NCI-H524 (cell line): ENCODE measurements at regions not wholly inside any gene's neighbourhood (a gene's known extent, or its start where the extent isn't known, plus 50 kb on each side); places are given as distances from the start of the nearest gene placed in this dataset.
"Not testable (repeated sequence)": the region's sequence is repeated elsewhere in the genome, so short reads cannot be mapped to it uniquely, and the experiment has no call there.

Experiments
- DNase-seq, 2 experiments: peaks; one replicate each; lab custom pipeline; 2025; lab: John Stamatoyannopoulos, UW

- DNase-seq: no peak
Measured at GRCh38 chr11:80280737-80281136, 839.9 kb upstream of the TENM4 start.

GRCh38 chr11:80261776-80262175 is 820.9 kb upstream of the TENM4 start:
- DNase-seq: no peak

- not testable (repeated sequence) for DNase-seq
Measured at GRCh38 chr11:80257319-80258015, 816.6 kb upstream of the TENM4 start.

- no peak for DNase-seq
Measured at GRCh38 chr11:80255021-80255420, 814.2 kb upstream of the TENM4 start.

- no peak for DNase-seq
Measured at GRCh38 chr11:80241766-80242165, 800.9 kb upstream of the TENM4 start.

- no peak for DNase-seq
Measured at GRCh38 chr11:80240245-80240644, 799.4 kb upstream of the TENM4 start.

GRCh38 chr11:80239217-80239616 is 798.4 kb upstream of the TENM4 start:
- DNase-seq: no peak

GRCh38 chr11:80227915-80228314 is 787.1 kb upstream of the TENM4 start:
- no peak for DNase-seq

- no peak for DNase-seq
Measured at GRCh38 chr11:80214413-80214812, 773.6 kb upstream of the TENM4 start.

GRCh38 chr11:80211673-80212072 is 770.8 kb upstream of the TENM4 start:
- no peak for DNase-seq

GRCh38 chr11:80204021-80204420 is 763.2 kb upstream of the TENM4 start:
- no peak for DNase-seq

- DNase-seq: no peak
Measured at GRCh38 chr11:80196932-80197554, 756.2 kb upstream of the TENM4 start.

GRCh38 chr11:80196041-80196440 is 755.2 kb upstream of the TENM4 start:
- DNase-seq: no peak

GRCh38 chr11:80194625-80195024 is 753.8 kb upstream of the TENM4 start:
- no peak for DNase-seq

GRCh38 chr11:80194016-80194415 is 753.2 kb upstream of the TENM4 start:
- no peak for DNase-seq

GRCh38 chr11:80188076-80188627 is 747.3 kb upstream of the TENM4 start:
- no peak for DNase-seq

- DNase-seq: no peak
Measured at GRCh38 chr11:80186692-80187091, 745.9 kb upstream of the TENM4 start.

- DNase-seq: no peak
Measured at GRCh38 chr11:80182901-80183300, 742.1 kb upstream of the TENM4 start.

- no peak for DNase-seq
Measured at GRCh38 chr11:80173371-80174136, 732.7 kb upstream of the TENM4 start.

- no peak for DNase-seq
Measured at GRCh38 chr11:80168796-80169195, 728.0 kb upstream of the TENM4 start.

GRCh38 chr11:80167766-80168165 is 726.9 kb upstream of the TENM4 start:
- no peak for DNase-seq

- no peak for DNase-seq
Measured at GRCh38 chr11:80165744-80166143, 724.9 kb upstream of the TENM4 start.

- DNase-seq: no peak
Measured at GRCh38 chr11:80163441-80163840, 722.6 kb upstream of the TENM4 start.
